Upper lobe of left lung (tissue), 6 donors: ENCODE measurements at regions not wholly inside any gene's neighbourhood (a gene's known extent, or its start where the extent isn't known, plus 50 kb on each side); places are given as distances from the start of the nearest gene placed in this dataset.
"Not testable (repeated sequence)": the region's sequence is repeated elsewhere in the genome, so short reads cannot be mapped to it uniquely, and the experiment has no call there.

Experiments used
- ATAC-seq, 2 donors: fragments of 200-7000 bp; cut with Tn5 transposase; one replicate each; pipeline ENCODE4 v1.9.1; 2022; ENCODE audit warnings: mild to moderate bottlenecking in 2 of 2, moderate library complexity in 2 of 2; ENCODE audit not compliant: low FRiP score in 2 of 2
- DNase-seq, 2 donors: peaks; one replicate each; pipeline ENCODE4 v3.0.0-alpha.2; 2019 to 2020
- H3K27ac ChIP-seq, 4 donors: fragments of 200-600 bp; sonication (generic); one replicate each; pipeline ENCODE4 v1.5.1; 2016 to 2019
- H3K27me3 ChIP-seq, 4 donors: fragments of 200-600 bp; sonication (generic); one replicate each; pipeline ENCODE4 v1.5.1; 2017 to 2019
- H3K36me3 ChIP-seq, 4 donors: fragments of 200-600 bp; sonication (generic); one replicate each; pipeline ENCODE4 v1.5.1; 2016 to 2019
- H3K4me1 ChIP-seq, 4 donors: fragments of 200-600 bp; sonication (generic); one replicate each; pipeline ENCODE4 v1.5.1; 2018 to 2019
- H3K4me3 ChIP-seq, 4 donors: fragments of 200-600 bp; sonication (generic); one replicate each; pipeline ENCODE4 v1.5.1; 2017 to 2019; ENCODE audit warnings: mild to moderate bottlenecking in 2 of 4, moderate library complexity in 1 of 4
- H3K9me3 ChIP-seq, 4 donors: fragments of 200-600 bp; sonication (generic); one replicate each; pipeline ENCODE4 v1.5.1; 2018 to 2019
- EP300 ChIP-seq, 4 donors: sonication (generic); formaldehyde crosslinking; IDR thresholded peaks; one replicate each; pipeline ENCODE4 v1.5.1; 2017; ENCODE audit warnings: antibody characterized with exemption in 4 of 4, control low read depth in 2 of 4
- POLR2A ChIP-seq, 4 donors: fragments of 450-650 bp; IDR thresholded peaks; one replicate each; pipeline ENCODE4 v1.5.1; 2016 to 2017; ENCODE audit warnings: antibody characterized with exemption in 4 of 4, mild to moderate bottlenecking in 2 of 4
- POLR2AphosphoS5 ChIP-seq, 2 donors: sonication (generic); formaldehyde crosslinking; IDR thresholded peaks; one replicate each; pipeline ENCODE4 v1.5.1; 2017; ENCODE audit warnings: antibody characterized with exemption in 2 of 2
- WGBS, 2 donors: methylation state at CpG; one replicate each; pipeline ENCODE4 v1.1.5; 2017 to 2018; 5-methylcytosine and 5-hydroxymethylcytosine counted together
- TF ChIP-seq, protein P1 (sequence below), 6 experiments: fragments of 450-650 bp in 4 of 6; fragments of 200-600 bp in 2 of 6; sonication (generic) in 2 of 6; IDR thresholded peaks; one replicate each; pipeline ENCODE4 v1.5.1; 2016 to 2019; ENCODE audit warnings: antibody characterized with exemption in 6 of 6
- donor health status: DM: no; HTN: no; CAD: no; lungs with moderate emphysema.
- donor health status: DM: no; HTN: yes; CAD: no; lungs with severe emphysema.

DNA sequence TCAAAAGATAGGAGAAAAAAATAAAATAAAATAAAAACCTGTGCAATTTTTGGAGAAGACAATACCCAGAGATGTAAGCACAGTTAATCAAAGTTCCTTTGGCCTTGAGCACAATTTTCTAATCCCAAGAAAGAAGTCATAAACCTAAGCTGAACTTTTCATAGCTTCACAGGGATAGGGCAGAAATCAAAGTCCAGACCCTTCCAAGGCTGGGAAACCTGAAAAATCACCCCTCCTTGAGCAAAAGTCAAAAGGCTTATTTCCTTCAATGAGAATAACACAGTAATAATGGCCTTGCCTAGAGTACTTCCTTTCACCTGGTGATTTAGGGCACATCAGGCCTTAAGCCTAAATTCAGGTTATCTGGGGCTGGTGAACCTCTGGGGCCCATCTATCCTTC lies 415.0 kb upstream of the BTBD3 start:
- Histone ChIP-seq H3K4me3 (no peak overlapping the region), H3K9me3 (no peaks in the 10 kb centered on the region), H3K4me1 (no peaks in the 10 kb centered on the region), H3K27me3 (no peaks in the 10 kb centered on the region), H3K27ac (no peak overlapping the region), H3K36me3 (no peaks in the 10 kb centered on the region)
- ATAC-seq (no peak), DNase-seq (no peak)
- no peak for TF ChIP-seq POLR2A (IDR thresholded peaks at IDR 0.05)
- TF ChIP-seq, protein P1, sequence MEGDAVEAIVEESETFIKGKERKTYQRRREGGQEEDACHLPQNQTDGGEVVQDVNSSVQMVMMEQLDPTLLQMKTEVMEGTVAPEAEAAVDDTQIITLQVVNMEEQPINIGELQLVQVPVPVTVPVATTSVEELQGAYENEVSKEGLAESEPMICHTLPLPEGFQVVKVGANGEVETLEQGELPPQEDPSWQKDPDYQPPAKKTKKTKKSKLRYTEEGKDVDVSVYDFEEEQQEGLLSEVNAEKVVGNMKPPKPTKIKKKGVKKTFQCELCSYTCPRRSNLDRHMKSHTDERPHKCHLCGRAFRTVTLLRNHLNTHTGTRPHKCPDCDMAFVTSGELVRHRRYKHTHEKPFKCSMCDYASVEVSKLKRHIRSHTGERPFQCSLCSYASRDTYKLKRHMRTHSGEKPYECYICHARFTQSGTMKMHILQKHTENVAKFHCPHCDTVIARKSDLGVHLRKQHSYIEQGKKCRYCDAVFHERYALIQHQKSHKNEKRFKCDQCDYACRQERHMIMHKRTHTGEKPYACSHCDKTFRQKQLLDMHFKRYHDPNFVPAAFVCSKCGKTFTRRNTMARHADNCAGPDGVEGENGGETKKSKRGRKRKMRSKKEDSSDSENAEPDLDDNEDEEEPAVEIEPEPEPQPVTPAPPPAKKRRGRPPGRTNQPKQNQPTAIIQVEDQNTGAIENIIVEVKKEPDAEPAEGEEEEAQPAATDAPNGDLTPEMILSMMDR (IDR thresholded peaks at IDR 0.05): no peak
- TF ChIP-seq POLR2AphosphoS5 (IDR thresholded peaks at IDR 0.05): no peak
- TF ChIP-seq EP300 (IDR thresholded peaks at IDR 0.05): no peak

DNA sequence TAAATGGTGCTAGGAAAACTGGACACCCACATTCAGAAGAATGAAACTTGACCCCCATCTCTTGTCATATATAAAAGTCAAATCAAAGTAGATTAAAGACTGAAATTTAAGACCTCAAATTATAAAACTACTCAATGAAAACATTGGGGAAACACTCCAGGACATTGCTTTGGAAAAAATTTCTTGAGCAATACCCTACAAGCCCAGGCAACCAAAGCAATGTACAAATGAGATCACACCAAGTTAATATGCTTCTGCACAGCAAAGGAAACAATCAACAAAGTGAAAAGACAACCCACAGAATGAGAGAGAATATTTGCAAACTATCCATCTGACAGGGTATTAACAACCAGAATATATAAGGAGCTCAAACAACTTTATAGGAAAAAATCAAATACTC lies 407.9 kb upstream of the BTBD3 start:
- DNase-seq: no peak
- Histone ChIP-seq H3K9me3 (no peaks in the 10 kb centered on the region), H3K4me3 (no peak overlapping the region), H3K27ac (no peak overlapping the region), H3K4me1 (no peaks in the 10 kb centered on the region), H3K27me3 (no peaks in the 10 kb centered on the region), H3K36me3 (no peaks in the 10 kb centered on the region)
- ATAC-seq: no peak
- no peak for TF ChIP-seq POLR2A (IDR thresholded peaks at IDR 0.05)
- TF ChIP-seq EP300 (IDR thresholded peaks at IDR 0.05): no peak
- TF ChIP-seq, protein P1 (IDR thresholded peaks at IDR 0.05): no peak
- no peak for TF ChIP-seq POLR2AphosphoS5 (IDR thresholded peaks at IDR 0.05)

DNA sequence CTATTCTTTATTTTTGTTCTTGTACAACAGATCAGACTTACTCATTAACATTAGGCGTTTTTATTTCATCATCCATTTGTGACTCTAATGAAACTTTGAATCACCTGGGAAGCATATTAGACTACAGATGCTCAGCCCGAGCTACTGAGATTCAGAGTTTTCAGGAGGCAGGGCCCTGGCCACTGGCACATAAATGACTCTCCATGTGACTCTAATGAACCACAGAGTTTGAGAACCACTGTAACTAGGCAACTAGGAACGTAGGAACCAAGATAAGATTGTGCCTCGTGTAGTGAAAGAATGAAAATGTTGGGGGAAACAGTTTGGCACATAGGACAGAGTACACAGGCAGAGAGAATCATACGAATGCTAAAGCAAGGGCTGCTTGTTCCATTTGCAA lies 405.9 kb upstream of the BTBD3 start:
- no peak for TF ChIP-seq POLR2AphosphoS5 (IDR thresholded peaks at IDR 0.05)
- TF ChIP-seq, protein P1 (IDR thresholded peaks at IDR 0.05): no peak
- no peak for TF ChIP-seq POLR2A (IDR thresholded peaks at IDR 0.05)
- no peak for TF ChIP-seq EP300 (IDR thresholded peaks at IDR 0.05)
- WGBS, 2 donors: 61 to 70% methylated on average over 5 of the region's 5 CpGs
- ATAC-seq (no peak), DNase-seq (no peak)
- no peak overlapping the region for H3K27ac ChIP-seq
- H3K4me3 ChIP-seq: no peak overlapping the region
- no peaks in the 10 kb centered on the region for H3K4me1 ChIP-seq
- H3K36me3 ChIP-seq: no peaks in the 10 kb centered on the region
- no peaks in the 10 kb centered on the region for H3K9me3 ChIP-seq
- no peaks in the 10 kb centered on the region for H3K27me3 ChIP-seq

DNA sequence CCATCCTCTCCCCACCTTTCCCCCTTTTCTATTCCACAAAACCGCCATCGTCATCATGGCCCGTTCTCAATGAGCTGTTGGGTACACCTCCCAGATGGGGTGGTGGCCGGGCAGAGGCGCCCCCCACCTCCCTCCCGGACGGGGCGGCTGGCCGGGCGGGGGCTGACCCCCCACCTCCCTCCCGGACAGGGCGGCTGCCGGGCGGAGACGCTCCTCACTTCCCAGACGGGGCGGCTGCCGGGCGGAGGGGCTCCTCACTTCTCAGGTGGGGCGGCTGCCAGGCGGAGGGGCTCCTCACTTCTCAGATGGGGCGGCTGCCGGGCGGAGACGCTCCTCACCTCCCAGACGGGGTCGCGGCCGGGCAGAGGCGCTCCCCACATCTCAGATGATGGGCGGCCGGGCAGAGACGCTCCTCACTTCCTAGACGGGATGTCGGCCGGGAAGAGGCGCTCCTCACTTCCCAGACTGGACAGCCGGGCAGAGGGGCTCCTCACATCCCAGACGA lies 404.4 kb upstream of the BTBD3 start:
- H3K36me3 ChIP-seq, H3K4me3 ChIP-seq, H3K9me3 ChIP-seq, H3K27me3 ChIP-seq, H3K4me1 ChIP-seq, ATAC-seq, H3K27ac ChIP-seq: not testable (repeated sequence)
- 84 to 95% methylated on average over 5 to 26 of the region's 39 CpGs for WGBS, 2 donors
- peak in 1 of 2 donors; percentile 64 for DNase-seq

DNA sequence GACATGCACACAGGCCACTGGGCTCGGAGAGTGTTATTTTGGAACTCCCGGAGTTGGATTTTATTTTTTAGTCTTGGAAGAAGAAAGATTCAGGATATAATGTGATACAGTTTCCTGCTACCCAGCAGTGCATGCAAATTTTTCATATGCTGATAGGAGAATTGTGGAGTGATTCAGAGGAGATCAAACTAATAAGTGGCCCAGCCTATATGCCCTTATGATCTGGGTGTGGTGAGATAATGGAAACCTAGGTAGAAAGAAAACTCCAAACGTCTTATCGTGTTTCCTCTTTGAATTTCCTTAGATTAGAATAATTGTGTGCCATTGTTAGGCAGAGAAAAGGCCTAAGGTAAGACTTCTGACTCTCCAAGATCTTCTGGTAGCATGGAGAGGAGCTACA lies 401.2 kb upstream of the BTBD3 start:
- H3K9me3 ChIP-seq: no peaks in the 10 kb centered on the region
- DNase-seq: no peak
- no peak for ATAC-seq
- TF ChIP-seq, protein P1 (IDR thresholded peaks at IDR 0.05): no peak
- TF ChIP-seq EP300 (IDR thresholded peaks at IDR 0.05) (no peak), POLR2A (IDR thresholded peaks at IDR 0.05) (no peak), POLR2AphosphoS5 (IDR thresholded peaks at IDR 0.05) (no peak)
- no peaks in the 10 kb centered on the region for H3K4me1 ChIP-seq
- WGBS, 2 donors: 78 to 84% methylated on average over 4 of the region's 4 CpGs
- no peaks in the 10 kb centered on the region for H3K36me3 ChIP-seq
- no peak overlapping the region for H3K27ac ChIP-seq
- no peak overlapping the region for H3K4me3 ChIP-seq
- no peaks in the 10 kb centered on the region for H3K27me3 ChIP-seq
